Peyer's patch (tissue), 4 donors: ENCODE measurements at regions not wholly inside any gene's neighbourhood (a gene's known extent, or its start where the extent isn't known, plus 50 kb on each side); places are given as distances from the start of the nearest gene placed in this dataset.

Source experiments
- POLR2A ChIP-seq, 2 donors: fragments of 450-650 bp; IDR thresholded peaks; one replicate each; pipeline ENCODE4 v1.5.1; 2017; ENCODE audit warnings: antibody characterized with exemption in 2 of 2, mild to moderate bottlenecking in 2 of 2, moderate library complexity in 2 of 2
- TF ChIP-seq, protein P1 (sequence below), 6 experiments: fragments of 450-650 bp in 4 of 6; fragments of 200-600 bp in 2 of 6; sonication (generic) in 1 of 6; IDR thresholded peaks; one replicate each; pipeline ENCODE4 v1.5.1; 2017 to 2019; ENCODE audit warnings: antibody characterized with exemption in 6 of 6, mild to moderate bottlenecking in 3 of 6, moderate library complexity in 1 of 6

DNA sequence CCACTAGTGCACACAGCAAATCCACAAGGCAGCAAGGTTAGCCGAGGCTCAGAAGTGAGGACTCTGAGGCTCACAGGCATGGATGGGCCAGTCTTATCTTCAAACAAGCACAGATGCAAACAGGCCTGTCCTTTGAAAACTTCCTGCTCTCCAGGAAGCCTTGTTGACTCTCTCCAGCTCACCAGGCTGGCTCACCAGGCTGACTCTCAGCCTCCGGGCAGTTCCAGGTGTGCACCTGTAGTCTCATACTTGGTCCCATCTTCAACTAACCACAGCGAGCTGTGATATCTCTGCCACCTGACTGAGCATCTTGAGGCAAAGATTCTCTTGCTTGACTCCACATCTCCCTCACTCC lies 173.9 kb upstream of the ZMIZ1 start:
- TF ChIP-seq, protein P1, sequence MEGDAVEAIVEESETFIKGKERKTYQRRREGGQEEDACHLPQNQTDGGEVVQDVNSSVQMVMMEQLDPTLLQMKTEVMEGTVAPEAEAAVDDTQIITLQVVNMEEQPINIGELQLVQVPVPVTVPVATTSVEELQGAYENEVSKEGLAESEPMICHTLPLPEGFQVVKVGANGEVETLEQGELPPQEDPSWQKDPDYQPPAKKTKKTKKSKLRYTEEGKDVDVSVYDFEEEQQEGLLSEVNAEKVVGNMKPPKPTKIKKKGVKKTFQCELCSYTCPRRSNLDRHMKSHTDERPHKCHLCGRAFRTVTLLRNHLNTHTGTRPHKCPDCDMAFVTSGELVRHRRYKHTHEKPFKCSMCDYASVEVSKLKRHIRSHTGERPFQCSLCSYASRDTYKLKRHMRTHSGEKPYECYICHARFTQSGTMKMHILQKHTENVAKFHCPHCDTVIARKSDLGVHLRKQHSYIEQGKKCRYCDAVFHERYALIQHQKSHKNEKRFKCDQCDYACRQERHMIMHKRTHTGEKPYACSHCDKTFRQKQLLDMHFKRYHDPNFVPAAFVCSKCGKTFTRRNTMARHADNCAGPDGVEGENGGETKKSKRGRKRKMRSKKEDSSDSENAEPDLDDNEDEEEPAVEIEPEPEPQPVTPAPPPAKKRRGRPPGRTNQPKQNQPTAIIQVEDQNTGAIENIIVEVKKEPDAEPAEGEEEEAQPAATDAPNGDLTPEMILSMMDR (IDR thresholded peaks at IDR 0.05), result no peak
- TF ChIP-seq POLR2A (IDR thresholded peaks at IDR 0.05), result no peak
